HG03521 (cell line): ENCODE measurements at regions not wholly inside any gene's neighbourhood (a gene's known extent, or its start where the extent isn't known, plus 50 kb on each side); places are given as distances from the start of the nearest gene placed in this dataset.
"Not testable (repeated sequence)": the region's sequence is repeated elsewhere in the genome, so short reads cannot be mapped to it uniquely, and the experiment has no call there.

ENCODE experiments used
- ATAC-seq: cut with Tn5 transposase; IDR thresholded peaks from one replicate; pipeline ENCODE4 v1.9.1; 2021; ENCODE audit warnings: mild to moderate bottlenecking, moderate library complexity; ENCODE audit not compliant: unreplicated experiment

- peak; percentile 37 for ATAC-seq
These were observed 110.7 kb upstream of the PHACTR1 start for GRCh38 chr6:12605888-12606345.

- ATAC-seq: no peak
These were observed 110.0 kb upstream of the PHACTR1 start for GRCh38 chr6:12606616-12607015.

GRCh38 chr6:12608016-12608860 lies 108.3 kb upstream of the PHACTR1 start:
- peak; percentile 77 for ATAC-seq

GRCh38 chr6:12608874-12609273 lies 107.7 kb upstream of the PHACTR1 start:
- ATAC-seq: no peak

- no peak for ATAC-seq
These were observed 106.8 kb upstream of the PHACTR1 start for GRCh38 chr6:12609751-12610150.

- no peak for ATAC-seq
These were observed 105.7 kb upstream of the PHACTR1 start for GRCh38 chr6:12610862-12611261.

- no peak for ATAC-seq
These were observed 102.8 kb upstream of the PHACTR1 start for GRCh38 chr6:12613811-12614210.

GRCh38 chr6:12614456-12614855 lies 102.1 kb upstream of the PHACTR1 start:
- ATAC-seq: no peak

- no peak for ATAC-seq
These were observed 98.3 kb upstream of the PHACTR1 start for GRCh38 chr6:12618296-12618695.

- no peak for ATAC-seq
These were observed 94.8 kb upstream of the PHACTR1 start for GRCh38 chr6:12621754-12622153.

- no peak for ATAC-seq
These were observed 94.0 kb upstream of the PHACTR1 start for GRCh38 chr6:12622566-12622965.

- ATAC-seq: no peak
These were observed 92.3 kb upstream of the PHACTR1 start for GRCh38 chr6:12624142-12624837.

- ATAC-seq: no peak
These were observed 89.5 kb upstream of the PHACTR1 start for GRCh38 chr6:12627053-12627452.

- ATAC-seq: no peak
These were observed 88.2 kb upstream of the PHACTR1 start for GRCh38 chr6:12628327-12628726.

- ATAC-seq: not testable (repeated sequence)
These were observed 82.8 kb upstream of the PHACTR1 start for GRCh38 chr6:12633746-12634145.

- no peak for ATAC-seq
These were observed 81.2 kb upstream of the PHACTR1 start for GRCh38 chr6:12635375-12635774.

GRCh38 chr6:12635813-12636212 lies 80.8 kb upstream of the PHACTR1 start:
- ATAC-seq: no peak

- ATAC-seq: no peak
These were observed 80.2 kb upstream of the PHACTR1 start for GRCh38 chr6:12636336-12636735.

- ATAC-seq: peak; percentile 69
These were observed 78.5 kb upstream of the PHACTR1 start for GRCh38 chr6:12637960-12638641.

- ATAC-seq: no peak
These were observed 76.1 kb upstream of the PHACTR1 start for GRCh38 chr6:12640438-12640837.

- ATAC-seq: not testable (repeated sequence)
These were observed 74.8 kb upstream of the PHACTR1 start for GRCh38 chr6:12641785-12642184.

GRCh38 chr6:12645941-12646340 lies 70.6 kb upstream of the PHACTR1 start:
- no peak for ATAC-seq
